ENCODE measurements at regions not wholly inside any gene's neighbourhood (a gene's known extent, or its start where the extent isn't known, plus 50 kb on each side); places are given as distances from the start of the nearest gene placed in this dataset.

DNA sequence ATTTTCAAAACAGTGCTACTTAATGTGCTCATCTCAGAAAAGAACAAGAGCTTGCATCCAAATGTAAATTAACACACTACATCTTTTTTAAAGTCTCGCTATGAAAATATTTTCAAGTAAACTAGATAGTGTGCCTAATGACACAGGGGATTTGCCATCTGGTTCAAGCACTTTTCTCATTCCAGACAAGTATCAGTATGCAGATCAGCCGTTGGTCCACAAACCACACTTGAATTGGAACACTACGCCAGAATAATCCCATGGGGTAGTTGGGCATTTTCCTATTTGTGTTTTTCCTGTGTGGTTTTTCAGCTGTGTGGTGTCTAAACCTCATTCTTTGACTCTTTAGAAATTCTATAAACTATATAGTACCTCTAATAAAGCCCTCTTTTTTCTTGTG is 256.2 kb downstream of the EPHA7 start:
- TF ChIP-seq CTCF (IDR thresholded peaks at IDR 0.05) (no peak), POLR2A (IDR thresholded peaks at IDR 0.05) (no peak)
